CD4-positive, CD25-positive, alpha-beta regulatory T cell (primary cell): ENCODE measurements at regions not wholly inside any gene's neighbourhood (a gene's known extent, or its start where the extent isn't known, plus 50 kb on each side); places are given as distances from the start of the nearest gene placed in this dataset.

Experiments
- ATAC-seq, 2 donors: fragments of 150-1000 bp; cut with Tn5 transposase; one replicate each; pipeline ENCODE4 v1.10.0; 2021; ENCODE audit warnings: low read depth in 2 of 2, moderate number of reproducible peaks in 2 of 2, moderate library complexity in 1 of 2
- DNase-seq, 3 donors: peaks; one replicate each; pipeline versions ENCODE4 v3.0.0 to v3.0.0-alpha.2; 2012 to 2022; ENCODE audit warnings: mixed read lengths in 1 of 3
- H3K27ac ChIP-seq: one replicate; pipeline ENCODE4 v1.7.0; 2013; ENCODE audit warnings: mild to moderate bottlenecking, low read length; ENCODE audit not compliant: insufficient read depth, poor library complexity, severe bottlenecking
- H3K27me3 ChIP-seq: one replicate; pipeline ENCODE4 v1.7.0; 2013; ENCODE audit warnings: low read length; ENCODE audit not compliant: control insufficient read depth, insufficient read depth
- H3K36me3 ChIP-seq: one replicate; pipeline ENCODE4 v1.7.0; 2013; ENCODE audit warnings: mild to moderate bottlenecking, low read length, moderate library complexity; ENCODE audit not compliant: control insufficient read depth, insufficient read depth
- H3K4me1 ChIP-seq: 2 replicates; pipeline ENCODE4 v1.7.0; 2013; ENCODE audit warnings: mild to moderate bottlenecking, low read length; ENCODE audit not compliant: insufficient read depth, control insufficient read depth, poor library complexity, severe bottlenecking
- H3K4me3 ChIP-seq: one replicate; pipeline ENCODE4 v1.7.0; 2013; ENCODE audit warnings: low read depth, mild to moderate bottlenecking, low read length, moderate library complexity
- H3K9me3 ChIP-seq, 2 experiments: 1 replicate in 1 of 2; 2 replicates in 1 of 2; pipeline ENCODE4 v1.7.0; 2013; ENCODE audit warnings: low read length in 2 of 2, mild to moderate bottlenecking in 1 of 2, moderate library complexity in 1 of 2; ENCODE audit not compliant: control insufficient read depth in 2 of 2
- H3K27ac Mint-ChIP-seq, 3 donors: one replicate each; pipeline ENCODE4 v1.8.0; 2020 to 2022; ENCODE audit warnings: mild to moderate bottlenecking in 3 of 3, mixed read lengths in 3 of 3, moderate library complexity in 2 of 3
- H3K27me3 Mint-ChIP-seq: one replicate; pipeline ENCODE4 v1.8.0; 2022; ENCODE audit warnings: mild to moderate bottlenecking, mixed read lengths
- H3K36me3 Mint-ChIP-seq: one replicate; pipeline ENCODE4 v1.8.0; 2020; ENCODE audit warnings: mixed read lengths
- H3K4me1 Mint-ChIP-seq, 4 donors: one replicate each; pipeline ENCODE4 v1.8.0; 2020 to 2022; ENCODE audit warnings: mixed read lengths in 4 of 4, mild to moderate bottlenecking in 1 of 4
- H3K4me3 Mint-ChIP-seq, 4 donors: one replicate each; pipeline ENCODE4 v1.8.0; 2020 to 2022; ENCODE audit warnings: mild to moderate bottlenecking in 4 of 4, mixed read lengths in 4 of 4, moderate library complexity in 3 of 4
- H3K9me3 Mint-ChIP-seq, 7 donors: one replicate each; pipeline ENCODE4 v1.8.0; 2020 to 2022; ENCODE audit warnings: mixed read lengths in 7 of 7, mild to moderate bottlenecking in 3 of 7, moderate library complexity in 2 of 7

DNA sequence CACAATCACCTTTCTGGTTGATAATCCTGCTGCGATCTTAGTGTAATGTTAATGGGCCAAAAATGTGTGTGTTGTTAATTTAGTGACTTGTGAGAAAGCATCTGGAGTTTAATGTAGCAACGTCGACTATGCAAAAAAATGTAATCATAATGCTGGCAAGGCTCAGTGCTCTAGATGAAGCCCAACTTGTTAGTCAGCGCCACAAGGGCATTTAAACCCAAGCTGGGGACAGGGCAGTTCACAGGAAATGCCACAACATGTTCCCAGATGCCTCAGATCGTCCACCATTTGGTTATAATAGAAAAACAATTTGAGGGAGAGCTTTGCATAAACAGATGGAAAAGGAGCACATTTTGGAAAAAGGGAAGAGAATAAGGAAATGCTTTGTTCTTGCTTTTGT is 585.4 kb upstream of the PLXNA2 start:
- peaks cover 0 to 4% (median 2%) of the 10 kb centered on the region in 7 donors for H3K9me3 Mint-ChIP-seq
- DNase-seq: no peak
- no peaks in the 10 kb centered on the region for H3K36me3 Mint-ChIP-seq

DNA sequence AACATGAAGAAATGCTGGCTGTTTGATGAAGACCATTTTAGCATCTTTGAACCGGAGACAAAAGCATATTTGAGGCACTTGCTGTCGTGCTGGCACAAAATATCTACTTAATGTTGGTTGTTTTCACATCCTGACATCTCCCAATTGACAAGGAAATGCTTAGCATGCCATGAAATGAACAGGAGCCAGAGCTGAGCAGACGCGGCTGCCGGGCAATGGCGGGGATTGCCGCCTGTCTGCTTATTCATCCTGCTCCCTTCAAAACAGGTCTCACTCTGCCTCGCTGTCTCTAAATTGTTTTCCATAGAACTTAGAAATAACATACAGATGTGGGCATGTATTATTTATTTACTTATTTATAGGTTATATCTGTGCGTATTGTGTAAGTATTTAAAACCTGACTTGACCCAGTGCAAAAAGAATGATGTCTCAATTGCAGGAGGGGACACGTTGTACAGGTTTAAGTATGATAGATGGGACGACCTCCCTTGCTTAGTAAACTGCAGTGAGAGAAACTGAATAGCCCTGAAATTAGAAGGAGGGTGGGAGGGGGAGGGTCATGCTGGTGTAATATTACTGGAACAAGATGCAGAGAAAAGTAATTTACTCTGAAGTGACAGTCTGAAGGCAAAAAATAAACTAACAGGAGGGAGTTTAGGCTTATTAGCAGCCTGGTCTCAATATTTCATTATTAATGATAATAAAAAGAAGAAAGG is 590.4 kb upstream of the PLXNA2 start:
- H3K4me1 ChIP-seq: no peaks in the 10 kb centered on the region
- H3K36me3 ChIP-seq: no peaks in the 10 kb centered on the region
- no peak overlapping the region for H3K4me3 ChIP-seq
- no peak overlapping the region for H3K27ac ChIP-seq
- Mint-ChIP-seq H3K4me3 (no peak overlapping the region), H3K27ac (no peak overlapping the region), H3K27me3 (no peaks in the 10 kb centered on the region), H3K4me1 (no peaks in the 10 kb centered on the region), H3K36me3 (no peaks in the 10 kb centered on the region), H3K9me3 (peaks cover 0 to 5% (median 0%) of the 10 kb centered on the region in 7 donors)
- H3K9me3 ChIP-seq: no peaks in the 10 kb centered on the region
- no peak for DNase-seq
- ATAC-seq: no peak
- no peaks in the 10 kb centered on the region for H3K27me3 ChIP-seq

More for the DNA sequence above, 585.4 kb upstream of the PLXNA2 start:
- H3K4me1 ChIP-seq: no peaks in the 10 kb centered on the region
- no peak overlapping the region for H3K4me3 ChIP-seq
- Mint-ChIP-seq H3K27me3 (no peaks in the 10 kb centered on the region), H3K27ac (no peak overlapping the region), H3K4me1 (no peaks in the 10 kb centered on the region), H3K4me3 (no peak overlapping the region)
- H3K27ac ChIP-seq: no peak overlapping the region
- ATAC-seq: no peak
- H3K27me3 ChIP-seq: no peaks in the 10 kb centered on the region
- no peaks in the 10 kb centered on the region for H3K36me3 ChIP-seq
- no peaks in the 10 kb centered on the region for H3K9me3 ChIP-seq

DNA sequence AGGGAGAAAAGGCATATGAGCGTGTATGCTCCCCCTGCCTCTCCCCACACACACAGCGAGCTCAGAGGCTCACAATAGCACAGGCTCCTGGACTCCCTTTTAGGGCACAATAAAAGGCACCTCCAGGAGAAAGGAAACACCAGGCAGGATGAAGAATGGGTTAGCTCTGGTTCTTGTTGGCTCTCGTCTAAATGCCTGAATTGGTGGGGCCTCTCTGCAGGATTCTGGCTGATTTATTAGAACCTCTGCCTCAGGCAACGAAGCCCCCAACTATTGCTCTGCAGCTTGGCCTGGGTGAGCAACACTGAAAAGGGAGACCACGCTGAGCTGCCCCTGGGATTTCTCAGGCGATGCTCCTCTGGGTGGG is 590.9 kb upstream of the PLXNA2 start:
- H3K27ac Mint-ChIP-seq: no peak overlapping the region
- Histone ChIP-seq H3K4me1 (no peaks in the 10 kb centered on the region), H3K27me3 (no peaks in the 10 kb centered on the region), H3K36me3 (no peaks in the 10 kb centered on the region), H3K4me3 (no peak overlapping the region), H3K27ac (no peak overlapping the region), H3K9me3 (no peaks in the 10 kb centered on the region)
- no peak overlapping the region for H3K4me3 Mint-ChIP-seq
- no peaks in the 10 kb centered on the region for H3K36me3 Mint-ChIP-seq
- DNase-seq: no peak
- H3K4me1 Mint-ChIP-seq: no peaks in the 10 kb centered on the region
- H3K27me3 Mint-ChIP-seq: no peaks in the 10 kb centered on the region
- peaks cover 0 to 5% (median 0%) of the 10 kb centered on the region in 7 donors for H3K9me3 Mint-ChIP-seq
- ATAC-seq: no peak

DNA sequence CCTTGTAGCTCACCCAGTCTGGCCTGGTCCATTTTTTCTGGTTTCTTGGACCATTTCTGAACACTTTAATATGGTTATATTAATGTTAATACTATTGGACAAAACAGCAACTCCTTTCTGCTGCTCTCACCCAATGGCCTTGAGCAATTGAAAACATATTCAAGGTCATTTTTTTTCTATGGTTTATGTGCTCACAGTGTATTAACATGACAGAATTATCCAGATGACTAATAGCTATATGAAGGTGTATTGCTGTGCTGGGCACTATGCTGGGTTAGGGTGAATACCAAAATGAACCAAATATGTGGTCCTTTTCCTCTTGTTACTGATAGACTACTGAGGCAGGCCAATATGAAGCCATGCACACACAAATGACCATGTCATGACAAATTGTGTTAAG is 591.6 kb upstream of the PLXNA2 start:
- H3K4me1 Mint-ChIP-seq: no peaks in the 10 kb centered on the region
- Histone ChIP-seq H3K9me3 (no peaks in the 10 kb centered on the region), H3K36me3 (no peaks in the 10 kb centered on the region), H3K27me3 (no peaks in the 10 kb centered on the region), H3K4me1 (no peaks in the 10 kb centered on the region), H3K4me3 (no peak overlapping the region), H3K27ac (no peak overlapping the region)
- H3K4me3 Mint-ChIP-seq: no peak overlapping the region
- no peaks in the 10 kb centered on the region for H3K36me3 Mint-ChIP-seq
- no peak for ATAC-seq
- DNase-seq: no peak
- H3K9me3 Mint-ChIP-seq: peaks cover 0 to 5% (median 0%) of the 10 kb centered on the region in 7 donors
- H3K27ac Mint-ChIP-seq: no peak overlapping the region
- no peaks in the 10 kb centered on the region for H3K27me3 Mint-ChIP-seq

DNA sequence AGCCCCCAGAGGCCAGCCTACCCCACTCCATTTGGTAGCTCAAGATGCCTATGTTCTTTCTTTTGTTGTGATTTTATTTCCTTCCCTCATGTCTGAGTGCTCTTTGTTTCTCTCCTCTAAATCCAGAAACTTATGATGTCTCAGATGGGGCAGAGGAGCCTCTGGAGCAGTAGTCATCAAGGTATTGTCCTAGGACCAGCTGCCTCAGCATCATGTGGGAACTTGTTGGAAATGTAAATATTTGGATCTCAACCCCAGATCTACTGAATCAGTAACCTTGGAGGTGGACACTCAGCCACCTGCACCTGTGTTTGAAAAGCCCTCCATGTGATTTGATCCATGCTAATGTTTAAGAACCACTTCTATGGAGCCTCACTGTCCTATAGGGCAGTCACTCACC is 593.1 kb upstream of the PLXNA2 start:
- Mint-ChIP-seq H3K36me3 (no peaks in the 10 kb centered on the region), H3K27ac (no peak overlapping the region), H3K9me3 (peaks cover 0 to 5% (median 0%) of the 10 kb centered on the region in 7 donors), H3K4me1 (no peaks in the 10 kb centered on the region), H3K27me3 (no peaks in the 10 kb centered on the region), H3K4me3 (no peak overlapping the region)
- Histone ChIP-seq H3K9me3 (no peaks in the 10 kb centered on the region), H3K36me3 (no peaks in the 10 kb centered on the region), H3K27me3 (no peaks in the 10 kb centered on the region), H3K27ac (no peak overlapping the region), H3K4me3 (no peak overlapping the region), H3K4me1 (no peaks in the 10 kb centered on the region)
- no peak for DNase-seq
- ATAC-seq: no peak

DNA sequence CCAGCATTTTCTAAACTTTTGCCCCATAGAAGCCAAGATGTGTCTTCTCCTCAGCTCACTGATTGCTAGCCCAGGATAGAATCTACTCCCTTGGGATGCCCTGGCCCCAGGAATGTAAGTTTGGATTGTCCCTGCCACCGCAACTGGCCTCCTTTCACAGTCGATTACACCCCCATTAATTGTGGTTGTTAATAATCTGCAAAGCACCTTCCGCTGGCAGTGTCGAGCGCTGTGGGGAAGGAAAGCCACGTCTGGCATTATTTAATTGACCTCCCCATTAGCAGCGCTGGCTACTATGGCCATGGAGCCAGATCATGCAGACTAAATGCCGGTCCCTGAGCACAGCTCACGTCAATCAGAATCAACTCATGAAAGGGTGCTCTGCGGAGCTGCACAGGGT is 597.3 kb upstream of the PLXNA2 start:
- H3K4me1 Mint-ChIP-seq: no peaks in the 10 kb centered on the region
- peaks cover 0 to 5% (median 3%) of the 10 kb centered on the region in 7 donors for H3K9me3 Mint-ChIP-seq
- no peaks in the 10 kb centered on the region for H3K4me1 ChIP-seq
- ATAC-seq (no peak), DNase-seq (no peak)
- H3K4me3 Mint-ChIP-seq: no peak overlapping the region
- no peak overlapping the region for H3K27ac Mint-ChIP-seq
- H3K36me3 ChIP-seq: no peaks in the 10 kb centered on the region
- H3K27me3 ChIP-seq: no peaks in the 10 kb centered on the region
- no peaks in the 10 kb centered on the region for H3K27me3 Mint-ChIP-seq
- no peaks in the 10 kb centered on the region for H3K9me3 ChIP-seq
- no peaks in the 10 kb centered on the region for H3K36me3 Mint-ChIP-seq
- no peak overlapping the region for H3K4me3 ChIP-seq
- no peak overlapping the region for H3K27ac ChIP-seq

DNA sequence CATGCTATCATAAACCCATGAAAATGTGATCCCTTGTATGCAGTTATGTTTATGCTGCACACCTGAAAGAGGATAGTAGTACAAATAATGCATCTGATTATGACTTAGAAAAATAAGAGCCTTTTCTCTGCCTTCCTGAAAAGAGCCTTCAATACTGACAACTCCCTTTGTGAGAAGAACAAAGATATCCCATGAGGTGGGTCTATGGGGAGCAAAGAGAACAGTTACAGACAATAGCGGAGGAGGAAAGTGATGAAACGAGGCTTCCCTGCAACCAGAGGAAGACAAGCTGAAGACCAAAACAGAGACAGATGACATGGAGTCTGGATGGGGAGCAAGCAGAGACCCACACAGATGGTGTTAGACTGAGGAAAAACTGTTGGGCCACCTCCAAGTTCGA is 598.3 kb upstream of the PLXNA2 start:
- H3K4me3 ChIP-seq: no peak overlapping the region
- H3K27ac ChIP-seq: no peak overlapping the region
- ATAC-seq (no peak), DNase-seq (no peak)
- H3K27ac Mint-ChIP-seq: peak overlapping the region in 1 of 3 donors; percentile 40
- H3K9me3 Mint-ChIP-seq: peaks cover 0 to 5% (median 2%) of the 10 kb centered on the region in 7 donors
- H3K9me3 ChIP-seq: no peaks in the 10 kb centered on the region
- no peaks in the 10 kb centered on the region for H3K27me3 ChIP-seq
- H3K27me3 Mint-ChIP-seq: no peaks in the 10 kb centered on the region
- no peaks in the 10 kb centered on the region for H3K36me3 Mint-ChIP-seq
- H3K4me1 Mint-ChIP-seq: no peaks in the 10 kb centered on the region
- H3K36me3 ChIP-seq: no peaks in the 10 kb centered on the region
- H3K4me3 Mint-ChIP-seq: no peak overlapping the region
- H3K4me1 ChIP-seq: no peaks in the 10 kb centered on the region

DNA sequence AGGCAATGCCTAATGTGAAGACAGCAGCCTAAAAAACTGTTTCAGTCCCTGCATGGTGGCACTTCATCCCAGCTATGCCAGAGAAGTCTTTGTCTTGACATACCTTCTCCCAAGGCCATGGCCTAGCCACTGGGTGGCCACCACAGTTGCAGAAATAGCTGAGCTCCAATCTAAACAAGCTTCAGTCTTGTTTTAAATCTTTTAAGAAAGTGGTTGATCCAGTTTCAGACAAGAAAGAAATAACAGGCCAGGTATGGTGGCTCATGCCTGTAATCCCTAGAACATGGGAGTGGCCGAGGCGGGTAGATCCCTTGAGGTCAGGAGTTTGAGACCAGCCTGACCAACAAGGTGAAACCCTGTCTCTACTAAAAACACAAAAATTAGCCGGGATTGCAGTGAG is 600.0 kb upstream of the PLXNA2 start:
- Histone ChIP-seq H3K36me3 (no peaks in the 10 kb centered on the region), H3K9me3 (no peaks in the 10 kb centered on the region), H3K27me3 (no peaks in the 10 kb centered on the region), H3K4me1 (no peaks in the 10 kb centered on the region), H3K27ac (no peak overlapping the region), H3K4me3 (no peak overlapping the region)
- no peak overlapping the region for H3K4me3 Mint-ChIP-seq
- H3K27ac Mint-ChIP-seq: no peak overlapping the region
- no peak for ATAC-seq
- DNase-seq: no peak
- no peaks in the 10 kb centered on the region for H3K36me3 Mint-ChIP-seq
- H3K4me1 Mint-ChIP-seq: no peaks in the 10 kb centered on the region
- peaks cover 0 to 4% (median 2%) of the 10 kb centered on the region in 7 donors for H3K9me3 Mint-ChIP-seq
- H3K27me3 Mint-ChIP-seq: no peaks in the 10 kb centered on the region
